HTR-8/SVneo (cell line): ENCODE measurements at regions not wholly inside any gene's neighbourhood (a gene's known extent, or its start where the extent isn't known, plus 50 kb on each side); places are given as distances from the start of the nearest gene placed in this dataset.

ENCODE experiments used
- DNase-seq: peaks from one replicate; pipeline ENCODE4 v3.0.0; 2011; ENCODE audit warnings: low spot score, mixed read lengths; ENCODE audit not compliant: insufficient read length
- FAIRE-seq: peaks from 2 replicates; lab custom pipeline; 2011; peaks lifted over from hg19 to GRCh38; lab: Jason Lieb, UNC

- FAIRE-seq: no peak
- no peak for DNase-seq
Observed at GRCh38 chr5:20611620-20612019, 623.6 kb upstream of the CDH18 start.

- DNase-seq (no peak), FAIRE-seq (peak; percentile 36)
Observed at GRCh38 chr5:20610681-20611080, 622.7 kb upstream of the CDH18 start.

- DNase-seq (no peak), FAIRE-seq (no peak)
Observed at GRCh38 chr5:20609126-20609525, 621.1 kb upstream of the CDH18 start.

GRCh38 chr5:20608567-20608966 lies 620.6 kb upstream of the CDH18 start:
- FAIRE-seq (no peak), DNase-seq (no peak)

GRCh38 chr5:20605732-20606525 lies 617.9 kb upstream of the CDH18 start:
- no peak for DNase-seq
- no peak for FAIRE-seq

GRCh38 chr5:20604992-20605391 lies 617.0 kb upstream of the CDH18 start:
- DNase-seq: no peak
- no peak for FAIRE-seq

GRCh38 chr5:20601678-20602100 lies 613.7 kb upstream of the CDH18 start:
- FAIRE-seq (no peak), DNase-seq (no peak)

- no peak for DNase-seq
- FAIRE-seq: no peak
Observed at GRCh38 chr5:20590356-20590755, 602.4 kb upstream of the CDH18 start.

GRCh38 chr5:20575571-20575970 lies 587.6 kb upstream of the CDH18 start:
- DNase-seq (no peak), FAIRE-seq (no peak)

- DNase-seq (no peak), FAIRE-seq (no peak)
Observed at GRCh38 chr5:20574576-20574975, 586.6 kb upstream of the CDH18 start.

- DNase-seq (peak; percentile 51), FAIRE-seq (peak; percentile 76)
Observed at GRCh38 chr5:20572614-20573013, 584.6 kb upstream of the CDH18 start.

- DNase-seq: no peak
- FAIRE-seq: no peak
Observed at GRCh38 chr5:20570486-20570885, 582.5 kb upstream of the CDH18 start.

GRCh38 chr5:20562544-20562943 lies 574.5 kb upstream of the CDH18 start:
- no peak for FAIRE-seq
- no peak for DNase-seq

- no peak for FAIRE-seq
- no peak for DNase-seq
Observed at GRCh38 chr5:20559845-20560244, 571.8 kb upstream of the CDH18 start.

- peak; percentile 8 for DNase-seq
Observed at GRCh38 chr5:20556115-20556763, 568.2 kb upstream of the CDH18 start.

GRCh38 chr5:20555034-20555433 lies 567.0 kb upstream of the CDH18 start:
- DNase-seq (no peak), FAIRE-seq (no peak)

More at GRCh38 chr5:20556115-20556763, 568.2 kb upstream of the CDH18 start:
- no peak for FAIRE-seq

- no peak for FAIRE-seq
- no peak for DNase-seq
Observed at GRCh38 chr5:20554001-20554400, 566.0 kb upstream of the CDH18 start.

GRCh38 chr5:20537911-20538703 lies 550.1 kb upstream of the CDH18 start:
- FAIRE-seq (no peak), DNase-seq (no peak)

GRCh38 chr5:20536813-20537212 lies 548.8 kb upstream of the CDH18 start:
- DNase-seq (no peak), FAIRE-seq (peak; percentile 20)

GRCh38 chr5:20536341-20536740 lies 548.3 kb upstream of the CDH18 start:
- DNase-seq (no peak), FAIRE-seq (no peak)

GRCh38 chr5:20528471-20528870 lies 540.5 kb upstream of the CDH18 start:
- FAIRE-seq: no peak
- no peak for DNase-seq
